ENCODE measurements at regions not wholly inside any gene's neighbourhood (a gene's known extent, or its start where the extent isn't known, plus 50 kb on each side); places are given as distances from the start of the nearest gene placed in this dataset.

DNA sequence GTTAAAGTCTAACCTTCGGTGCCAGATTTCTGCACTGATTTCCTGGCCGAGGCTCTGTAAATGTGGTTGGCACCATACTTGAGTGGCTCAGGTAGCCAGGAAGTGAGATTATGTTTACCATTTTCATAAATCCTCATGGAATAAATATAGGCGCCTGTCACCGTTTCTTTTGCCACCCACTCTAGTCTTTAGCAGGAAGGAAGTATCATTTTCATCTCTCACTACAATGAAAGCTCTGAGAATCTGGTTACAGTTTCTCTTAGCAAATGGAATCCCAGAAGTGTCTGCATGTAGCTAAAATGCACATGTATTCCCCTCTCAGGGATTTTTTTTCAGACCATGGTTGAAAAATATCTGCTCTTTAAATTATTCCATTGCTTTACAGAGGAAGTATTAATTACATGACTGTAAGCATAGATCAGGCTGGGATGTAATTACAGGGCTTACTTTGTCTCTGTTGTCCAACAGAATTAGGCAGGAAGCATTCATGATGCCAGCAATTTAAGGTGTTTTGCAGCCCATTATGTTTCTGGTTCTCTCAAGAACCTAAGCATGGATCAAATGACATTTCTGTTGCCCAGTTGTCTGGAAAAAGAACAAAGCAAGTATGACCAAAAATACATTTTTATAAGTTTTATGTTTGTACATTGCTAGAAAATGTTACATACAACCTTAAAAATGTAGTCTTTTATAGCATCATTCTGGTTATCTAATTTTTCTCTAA is 221.7 kb upstream of the SPRY2 start:
- H3K9me3 ChIP-seq (replicated peaks; ENCODE audit: control insufficient read depth, insufficient read depth, low read length) = no peaks in the 10 kb centered on the region
- no peaks in the 10 kb centered on the region for H3K79me2 ChIP-seq (ENCODE audit: control insufficient read depth, insufficient read depth, low read length)
- DNase-seq (ENCODE audit: low read depth, low spot score) (no peak), FAIRE-seq (no peak)
- H2AFZ ChIP-seq (ENCODE audit: low read depth, low read length) = no peak overlapping the region
- H3K4me3 ChIP-seq (replicated peaks in 1 of 3; ENCODE audit: insufficient read depth in 1 of 3, low read depth in 1 of 3, low read length in 3 of 3) = no peak overlapping the region
- POLR2A ChIA-PET = no interaction called here
- intact Hi-C loops (cut with micrococcal nuclease) (no loop called here), dilution Hi-C loops (cut with MboI; ENCODE audit: extremely low pct_ligation_motif_present, low sequenced_read_pairs) (no loop called here)
- no peak for TF ChIP-seq EZH2 (IDR thresholded peaks at IDR 0.05; ENCODE audit: borderline replicate concordance, low read depth, low read length, severe bottlenecking)
- TF ChIP-seq JUN (IDR thresholded peaks at IDR 0.05; ENCODE audit: borderline replicate concordance, insufficient read depth, insufficient read length, low read depth) = no peak
- H3K9me1 ChIP-seq (replicated peaks; ENCODE audit: control insufficient read depth, extremely low read depth, insufficient read depth, low read length) = no peaks in the 10 kb centered on the region
- no peaks in the 10 kb centered on the region for H3K27me3 ChIP-seq (ENCODE audit: control insufficient read depth in 2 of 2, insufficient read depth in 2 of 2, low read length in 2 of 2)
- no peak overlapping the region for H3K27ac ChIP-seq (ENCODE audit: insufficient read depth, low read depth, low read length)
- no peaks in the 10 kb centered on the region for H3K36me3 ChIP-seq (ENCODE audit: control insufficient read depth in 2 of 2, extremely low read depth in 1 of 2, insufficient read depth in 2 of 2, low read length in 2 of 2)
- no TSS peak for BruUV-seq (replicated peaks)
- CTCF ChIA-PET = no interaction called here
- H3K4me2 ChIP-seq (ENCODE audit: insufficient read depth, low read length) = no peak overlapping the region
- no peak overlapping the region for H3K9ac ChIP-seq (replicated peaks; ENCODE audit: extremely low read depth, insufficient read depth, low read length)
- no peaks in the 10 kb centered on the region for H3K4me1 ChIP-seq (ENCODE audit: control insufficient read depth, extremely low read depth, insufficient read depth, low read length)
- no peaks in the 10 kb centered on the region for H4K20me1 ChIP-seq (replicated peaks; ENCODE audit: control insufficient read depth, extremely low read depth, insufficient read depth, low read length)

DNA sequence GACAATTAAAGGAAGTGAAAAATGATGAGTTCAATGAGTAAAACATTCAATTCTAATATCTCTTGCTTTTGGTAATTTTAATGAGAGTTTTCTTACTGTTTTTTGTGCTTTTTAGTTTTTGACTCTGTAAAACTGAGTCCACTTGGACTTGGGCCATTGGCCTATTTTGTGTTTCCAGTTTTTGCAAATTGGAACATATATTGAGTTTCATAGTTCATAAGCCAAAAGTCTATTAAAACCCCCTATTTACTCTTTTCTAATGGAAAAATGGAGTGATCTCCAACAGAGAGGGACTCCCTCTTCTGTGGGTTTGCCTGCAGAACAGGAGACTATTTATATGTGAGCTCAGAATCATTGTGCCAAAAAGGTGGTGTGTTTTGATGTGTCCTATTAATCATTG is 219.7 kb upstream of the SPRY2 start:
- H3K4me1 ChIP-seq (ENCODE audit: control insufficient read depth, extremely low read depth, insufficient read depth, low read length) = peaks cover 7% of the 10 kb centered on the region
- no peak for DNase-seq (ENCODE audit: low read depth, low spot score)
- FAIRE-seq = no peak
- H3K9me1 ChIP-seq (replicated peaks; ENCODE audit: control insufficient read depth, extremely low read depth, insufficient read depth, low read length) = no peaks in the 10 kb centered on the region
- H3K27ac ChIP-seq (ENCODE audit: insufficient read depth, low read depth, low read length) = no peak overlapping the region
- ChIA-PET POLR2A (no interaction called here), CTCF (no interaction called here)
- no peak overlapping the region for H2AFZ ChIP-seq (ENCODE audit: low read depth, low read length)
- H4K20me1 ChIP-seq (replicated peaks; ENCODE audit: control insufficient read depth, extremely low read depth, insufficient read depth, low read length) = no peaks in the 10 kb centered on the region
- no peak overlapping the region for H3K4me3 ChIP-seq (replicated peaks in 1 of 3; ENCODE audit: insufficient read depth in 1 of 3, low read depth in 1 of 3, low read length in 3 of 3)
- no peaks in the 10 kb centered on the region for H3K27me3 ChIP-seq (ENCODE audit: control insufficient read depth in 2 of 2, insufficient read depth in 2 of 2, low read length in 2 of 2)
- no peaks in the 10 kb centered on the region for H3K9me3 ChIP-seq (replicated peaks; ENCODE audit: control insufficient read depth, insufficient read depth, low read length)
- BruUV-seq (replicated peaks) = no TSS peak
- no peak overlapping the region for H3K9ac ChIP-seq (replicated peaks; ENCODE audit: extremely low read depth, insufficient read depth, low read length)
- no peak for TF ChIP-seq FOS (IDR thresholded peaks at IDR 0.05; ENCODE audit: borderline replicate concordance, insufficient read depth, low read length)
- TF ChIP-seq, protein P1, sequence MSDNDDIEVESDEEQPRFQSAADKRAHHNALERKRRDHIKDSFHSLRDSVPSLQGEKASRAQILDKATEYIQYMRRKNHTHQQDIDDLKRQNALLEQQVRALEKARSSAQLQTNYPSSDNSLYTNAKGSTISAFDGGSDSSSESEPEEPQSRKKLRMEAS (IDR thresholded peaks at IDR 0.05; ENCODE audit: insufficient read depth, insufficient read length) = no peak
- no peak for TF ChIP-seq MYC (IDR thresholded peaks at IDR 0.05; ENCODE audit: low read depth, low read length)
- TF ChIP-seq GATA2 (IDR thresholded peaks at IDR 0.05; ENCODE audit: insufficient read depth, insufficient read length, low read depth, low read length) = no peak
- TF ChIP-seq, protein P2, sequence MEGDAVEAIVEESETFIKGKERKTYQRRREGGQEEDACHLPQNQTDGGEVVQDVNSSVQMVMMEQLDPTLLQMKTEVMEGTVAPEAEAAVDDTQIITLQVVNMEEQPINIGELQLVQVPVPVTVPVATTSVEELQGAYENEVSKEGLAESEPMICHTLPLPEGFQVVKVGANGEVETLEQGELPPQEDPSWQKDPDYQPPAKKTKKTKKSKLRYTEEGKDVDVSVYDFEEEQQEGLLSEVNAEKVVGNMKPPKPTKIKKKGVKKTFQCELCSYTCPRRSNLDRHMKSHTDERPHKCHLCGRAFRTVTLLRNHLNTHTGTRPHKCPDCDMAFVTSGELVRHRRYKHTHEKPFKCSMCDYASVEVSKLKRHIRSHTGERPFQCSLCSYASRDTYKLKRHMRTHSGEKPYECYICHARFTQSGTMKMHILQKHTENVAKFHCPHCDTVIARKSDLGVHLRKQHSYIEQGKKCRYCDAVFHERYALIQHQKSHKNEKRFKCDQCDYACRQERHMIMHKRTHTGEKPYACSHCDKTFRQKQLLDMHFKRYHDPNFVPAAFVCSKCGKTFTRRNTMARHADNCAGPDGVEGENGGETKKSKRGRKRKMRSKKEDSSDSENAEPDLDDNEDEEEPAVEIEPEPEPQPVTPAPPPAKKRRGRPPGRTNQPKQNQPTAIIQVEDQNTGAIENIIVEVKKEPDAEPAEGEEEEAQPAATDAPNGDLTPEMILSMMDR (IDR thresholded peaks at IDR 0.05; ENCODE audit: extremely low read depth in 1 of 2, insufficient read depth in 1 of 2, low read depth in 1 of 2, low read length in 2 of 2) = no peak
- no peak for TF ChIP-seq POLR2A (IDR thresholded peaks at IDR 0.05; ENCODE audit: low read depth, low read length)
- TF ChIP-seq JUN (IDR thresholded peaks at IDR 0.05; ENCODE audit: borderline replicate concordance, insufficient read depth, insufficient read length, low read depth) = no peak
- TF ChIP-seq EZH2 (IDR thresholded peaks at IDR 0.05; ENCODE audit: borderline replicate concordance, low read depth, low read length, severe bottlenecking) = no peak
- TF ChIP-seq POLR2AphosphoS5 (IDR thresholded peaks at IDR 0.05; ENCODE audit: insufficient read depth, low read depth, low read length) = no peak
- no peaks in the 10 kb centered on the region for H3K36me3 ChIP-seq (ENCODE audit: control insufficient read depth in 2 of 2, extremely low read depth in 1 of 2, insufficient read depth in 2 of 2, low read length in 2 of 2)
- no peaks in the 10 kb centered on the region for H3K79me2 ChIP-seq (ENCODE audit: control insufficient read depth, insufficient read depth, low read length)
- intact Hi-C loops (cut with micrococcal nuclease) (no loop called here), dilution Hi-C loops (cut with MboI; ENCODE audit: extremely low pct_ligation_motif_present, low sequenced_read_pairs) (no loop called here)
- H3K4me2 ChIP-seq (ENCODE audit: insufficient read depth, low read length) = no peak overlapping the region

All from endothelial cell of umbilical vein (primary cell).